HG03103 (cell line): ENCODE measurements at regions not wholly inside any gene's neighbourhood (a gene's known extent, or its start where the extent isn't known, plus 50 kb on each side); places are given as distances from the start of the nearest gene placed in this dataset.

Source experiments
- ATAC-seq: cut with Tn5 transposase; IDR thresholded peaks from one replicate; pipeline ENCODE4 v1.9.1; 2021; ENCODE audit warnings: low read depth; ENCODE audit not compliant: unreplicated experiment

- no peak for ATAC-seq
Observed at GRCh38 chr2:174669336-174669735, 71.7 kb upstream of the WIPF1 start.

DNA sequence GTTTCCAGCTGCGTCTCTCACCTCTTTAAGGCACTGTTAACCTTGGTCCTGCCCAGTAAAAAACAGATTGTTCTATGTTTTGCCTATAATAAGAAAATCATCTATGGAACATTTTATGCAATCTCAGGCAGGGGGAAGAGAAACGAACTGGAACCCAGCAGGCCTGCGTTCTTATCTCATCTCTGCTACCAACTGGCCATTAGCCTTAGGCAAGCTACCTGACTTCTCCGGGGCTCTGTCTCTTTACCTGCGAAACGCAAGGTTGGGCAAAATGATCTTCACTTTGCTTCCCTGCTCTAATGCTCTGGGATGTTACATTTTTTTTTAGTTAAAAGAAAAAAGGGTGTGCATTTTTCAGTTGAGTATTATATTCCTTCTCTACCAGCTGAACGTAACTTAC is 70.5 kb upstream of the WIPF1 start:
- ATAC-seq, result no peak

GRCh38 chr2:174667250-174667860 is 69.8 kb upstream of the WIPF1 start:
- no peak for ATAC-seq

DNA sequence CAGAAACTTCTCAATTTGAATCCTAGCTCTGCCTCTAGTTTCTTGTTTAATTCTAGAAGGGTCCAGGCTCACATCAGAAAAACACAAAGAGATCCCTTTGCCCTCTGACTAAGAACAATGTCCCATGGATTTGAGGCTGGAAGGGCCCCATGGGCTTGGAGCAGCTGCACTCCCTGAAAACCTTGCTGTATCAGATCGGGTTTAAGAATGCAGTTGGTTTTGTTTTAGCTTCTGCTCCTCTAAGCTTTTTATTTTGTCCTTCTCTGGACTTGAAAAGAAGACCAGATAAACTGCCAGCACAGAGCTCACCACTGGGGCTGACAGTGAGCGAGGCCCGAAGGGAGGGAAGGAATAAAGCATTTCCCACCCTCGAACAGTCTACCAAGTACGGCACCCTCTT is 69.2 kb upstream of the WIPF1 start:
- no peak for ATAC-seq

- no peak for ATAC-seq
Observed at GRCh38 chr2:174666312-174666711, 68.7 kb upstream of the WIPF1 start.

DNA sequence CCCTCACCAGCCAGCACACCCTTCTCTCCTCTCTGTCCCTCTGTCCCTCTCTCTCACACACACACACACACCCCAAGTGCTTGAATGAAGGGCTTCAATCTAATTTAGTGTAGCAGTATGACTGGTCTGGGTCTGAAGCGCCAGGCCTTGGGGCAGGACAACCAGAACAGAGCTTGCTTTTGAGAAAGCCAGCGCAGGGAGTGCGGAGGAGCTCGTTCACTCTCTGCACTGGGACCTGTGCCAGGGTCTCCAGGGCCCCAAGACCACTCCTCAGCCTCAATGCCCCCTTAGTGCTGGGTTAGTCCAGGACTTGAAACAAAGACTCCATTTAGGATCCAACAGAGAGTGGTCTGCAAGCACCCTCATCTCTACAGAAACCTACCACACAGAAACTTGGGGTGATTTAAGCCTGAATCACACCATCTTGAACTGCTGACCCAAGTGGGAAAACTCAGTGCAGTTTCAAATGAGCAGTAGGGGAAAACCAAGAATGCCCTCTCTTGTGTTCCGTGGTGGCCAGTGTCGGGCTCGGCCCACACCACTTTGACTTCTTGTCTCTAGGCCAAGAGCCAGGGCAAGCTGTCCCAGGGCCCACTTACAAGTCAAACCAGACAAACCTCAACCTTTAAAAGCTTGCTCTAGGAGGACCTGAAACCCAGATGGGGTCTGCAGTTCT is 66.6 kb upstream of the WIPF1 start:
- ATAC-seq, result no peak

- no peak for ATAC-seq
Observed at GRCh38 chr2:174663550-174663949, 65.9 kb upstream of the WIPF1 start.

- no peak for ATAC-seq
Observed at GRCh38 chr2:174662859-174663258, 65.3 kb upstream of the WIPF1 start.

DNA sequence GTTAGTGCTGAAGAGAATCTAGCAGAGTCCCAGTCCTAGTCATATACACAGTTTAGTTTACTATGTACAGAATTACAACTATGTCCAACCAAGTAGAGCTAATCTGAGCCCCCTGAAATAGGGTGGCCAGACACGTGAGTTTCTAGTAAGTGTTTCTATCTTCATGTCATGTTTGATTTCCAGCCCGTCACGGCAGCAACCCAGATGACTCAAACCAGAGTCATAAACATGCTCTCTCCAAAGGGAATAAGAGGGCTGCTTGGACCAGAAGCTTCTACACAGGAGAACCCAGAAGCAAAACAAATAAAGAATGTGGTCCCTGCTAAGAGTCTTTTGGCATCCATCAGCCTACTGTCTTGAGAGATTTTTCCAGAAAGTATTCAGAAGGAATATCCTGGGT is 64.9 kb upstream of the WIPF1 start:
- ATAC-seq, result no peak

DNA sequence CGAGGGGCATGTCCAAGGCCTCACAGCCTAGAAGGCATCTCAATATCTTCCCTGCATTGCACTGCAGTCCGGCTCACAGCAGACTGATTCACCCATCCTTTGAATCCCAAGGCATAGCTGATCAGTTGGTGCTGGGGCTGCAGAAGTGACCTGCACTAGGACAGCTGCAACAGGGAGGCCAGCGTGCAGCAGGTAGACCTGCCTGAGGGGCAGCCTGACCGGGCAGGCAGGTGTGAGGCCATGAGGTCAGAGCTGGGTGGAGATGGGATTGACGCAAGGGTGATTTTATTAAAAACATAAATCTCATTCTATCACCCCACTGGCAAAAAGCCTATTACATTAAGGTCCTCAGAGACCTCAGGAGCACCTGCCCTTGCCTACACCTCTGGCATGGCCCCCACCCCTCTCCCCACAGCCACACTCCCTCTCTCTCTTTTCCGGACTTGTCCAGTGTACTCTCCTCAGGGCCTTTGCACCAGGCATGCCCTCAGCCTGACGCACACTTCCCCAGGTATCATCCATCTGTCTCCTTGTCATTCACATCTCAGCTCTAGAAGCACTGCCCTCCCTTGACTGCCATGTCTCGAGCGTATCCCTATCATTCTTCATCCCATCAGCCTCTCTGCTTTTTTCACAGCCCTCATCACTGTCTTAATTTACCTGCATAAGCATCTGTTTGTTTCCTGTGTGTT is 63.5 kb upstream of the WIPF1 start:
- no peak for ATAC-seq

DNA sequence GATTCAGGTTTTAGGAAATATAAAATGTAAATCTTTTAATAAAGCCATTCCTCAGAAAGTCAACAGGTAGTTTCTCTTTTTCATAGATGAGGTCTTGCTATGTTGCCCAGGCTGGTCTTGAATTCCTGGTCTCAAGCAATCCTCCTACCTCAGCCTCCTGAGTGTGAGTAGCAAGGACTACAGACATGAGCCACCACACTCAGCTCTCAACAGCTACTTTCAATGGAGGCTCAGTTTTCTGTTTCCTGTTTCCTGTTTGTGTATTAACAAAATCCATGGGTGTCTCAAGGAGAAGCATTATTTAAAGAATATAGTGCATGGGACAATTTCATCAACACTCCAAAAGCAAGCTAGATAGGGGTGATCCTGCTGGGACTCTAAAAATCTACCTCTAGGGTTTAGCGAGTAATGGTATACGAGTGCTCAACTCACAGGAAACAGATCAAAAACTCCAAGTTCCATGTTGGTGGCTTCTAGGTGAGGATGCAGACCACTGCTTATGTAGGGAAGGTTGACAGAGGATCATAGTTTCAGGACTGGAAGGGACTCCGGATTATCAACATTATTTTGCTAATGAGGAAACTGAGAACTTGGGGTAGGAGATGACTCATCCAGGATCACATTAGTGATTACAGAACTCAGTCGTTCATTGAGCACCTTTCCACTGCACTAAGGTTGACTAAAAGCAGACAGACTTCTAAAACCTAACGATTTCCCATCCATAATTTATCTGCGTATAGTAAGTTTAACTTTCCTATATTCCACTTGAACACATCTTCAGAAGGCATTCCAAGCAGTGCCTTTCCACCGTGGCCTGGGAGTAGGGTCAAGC is 61.7 kb upstream of the WIPF1 start:
- no peak for ATAC-seq

GRCh38 chr2:174656676-174657176 is 59.1 kb upstream of the WIPF1 start:
- no peak for ATAC-seq

GRCh38 chr2:174656035-174656434 is 58.4 kb upstream of the WIPF1 start:
- no peak for ATAC-seq

GRCh38 chr2:174654419-174654941 is 56.9 kb upstream of the WIPF1 start:
- no peak for ATAC-seq

GRCh38 chr2:174648896-174649295 is 51.3 kb upstream of the WIPF1 start:
- ATAC-seq, result no peak
